ENCODE measurements at regions not wholly inside any gene's neighbourhood (a gene's known extent, or its start where the extent isn't known, plus 50 kb on each side); places are given as distances from the start of the nearest gene placed in this dataset.

DNA sequence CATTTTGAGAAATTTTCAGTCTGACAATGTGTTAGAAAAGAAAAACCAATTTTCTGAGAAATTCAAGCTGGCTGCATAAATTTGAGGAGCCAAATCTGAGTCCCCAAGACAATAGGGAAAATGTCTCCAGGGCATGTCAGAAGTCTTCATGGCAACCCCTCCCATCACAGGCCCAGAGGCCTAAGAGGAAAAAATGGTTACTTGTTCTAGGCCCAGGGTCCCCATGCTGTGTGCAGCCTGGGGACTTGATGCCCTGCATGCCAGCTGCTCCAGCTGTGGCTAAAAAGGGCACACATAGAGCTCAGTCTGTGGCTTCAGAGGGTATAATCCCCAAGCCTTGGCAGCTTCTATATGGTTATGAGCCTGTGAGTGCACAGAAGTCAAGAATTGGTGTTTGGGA is 464.6 kb downstream of the CCER1 start:
- H3K27ac ChIP-seq (ENCODE audit: low read length) = no peak overlapping the region
- H3K79me2 ChIP-seq (replicated peaks; ENCODE audit: insufficient read depth, low read length) = no peaks in the 10 kb centered on the region
- no peak overlapping the region for H2AFZ ChIP-seq (ENCODE audit: low read depth, low read length)
- H3K9me3 ChIP-seq (ENCODE audit: low read length) = no peaks in the 10 kb centered on the region
- no peak overlapping the region for H3K9ac ChIP-seq (ENCODE audit: low read length)
- no peaks in the 10 kb centered on the region for H4K20me1 ChIP-seq (ENCODE audit: insufficient read depth)
- no peaks in the 10 kb centered on the region for H3K27me3 ChIP-seq (ENCODE audit: insufficient read depth, low read depth, low read length)
- no peaks in the 10 kb centered on the region for H3K9me2 ChIP-seq (ENCODE audit: insufficient read depth, low read length)
- H3K4me2 ChIP-seq (ENCODE audit: low read length) = no peak overlapping the region
- TF ChIP-seq MXI1 (conservative IDR thresholded peaks at IDR 0.05; ENCODE audit: poor library complexity, severe bottlenecking) = no peak
- TF ChIP-seq RAD21 (conservative IDR thresholded peaks at IDR 0.05) = no peak
- no peak for TF ChIP-seq SMC3 (conservative IDR thresholded peaks at IDR 0.05; ENCODE audit: poor library complexity)
- TF ChIP-seq, protein P1, sequence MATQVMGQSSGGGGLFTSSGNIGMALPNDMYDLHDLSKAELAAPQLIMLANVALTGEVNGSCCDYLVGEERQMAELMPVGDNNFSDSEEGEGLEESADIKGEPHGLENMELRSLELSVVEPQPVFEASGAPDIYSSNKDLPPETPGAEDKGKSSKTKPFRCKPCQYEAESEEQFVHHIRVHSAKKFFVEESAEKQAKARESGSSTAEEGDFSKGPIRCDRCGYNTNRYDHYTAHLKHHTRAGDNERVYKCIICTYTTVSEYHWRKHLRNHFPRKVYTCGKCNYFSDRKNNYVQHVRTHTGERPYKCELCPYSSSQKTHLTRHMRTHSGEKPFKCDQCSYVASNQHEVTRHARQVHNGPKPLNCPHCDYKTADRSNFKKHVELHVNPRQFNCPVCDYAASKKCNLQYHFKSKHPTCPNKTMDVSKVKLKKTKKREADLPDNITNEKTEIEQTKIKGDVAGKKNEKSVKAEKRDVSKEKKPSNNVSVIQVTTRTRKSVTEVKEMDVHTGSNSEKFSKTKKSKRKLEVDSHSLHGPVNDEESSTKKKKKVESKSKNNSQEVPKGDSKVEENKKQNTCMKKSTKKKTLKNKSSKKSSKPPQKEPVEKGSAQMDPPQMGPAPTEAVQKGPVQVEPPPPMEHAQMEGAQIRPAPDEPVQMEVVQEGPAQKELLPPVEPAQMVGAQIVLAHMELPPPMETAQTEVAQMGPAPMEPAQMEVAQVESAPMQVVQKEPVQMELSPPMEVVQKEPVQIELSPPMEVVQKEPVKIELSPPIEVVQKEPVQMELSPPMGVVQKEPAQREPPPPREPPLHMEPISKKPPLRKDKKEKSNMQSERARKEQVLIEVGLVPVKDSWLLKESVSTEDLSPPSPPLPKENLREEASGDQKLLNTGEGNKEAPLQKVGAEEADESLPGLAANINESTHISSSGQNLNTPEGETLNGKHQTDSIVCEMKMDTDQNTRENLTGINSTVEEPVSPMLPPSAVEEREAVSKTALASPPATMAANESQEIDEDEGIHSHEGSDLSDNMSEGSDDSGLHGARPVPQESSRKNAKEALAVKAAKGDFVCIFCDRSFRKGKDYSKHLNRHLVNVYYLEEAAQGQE (IDR thresholded peaks at IDR 0.05; ENCODE audit: borderline replicate concordance) = no peak
- TF ChIP-seq POLR2AphosphoS5 (IDR thresholded peaks at IDR 0.05) = no peak
- no peak for TF ChIP-seq EP300 (conservative IDR thresholded peaks at IDR 0.05; ENCODE audit: poor library complexity, severe bottlenecking)
- no peak for TF ChIP-seq TAF1 (IDR thresholded peaks at IDR 0.05; ENCODE audit: low read depth)
- no peak for TF ChIP-seq EZH2 (IDR thresholded peaks at IDR 0.05; ENCODE audit: borderline replicate concordance, insufficient read depth, low read length, poor library complexity, severe bottlenecking)
- TF ChIP-seq, protein P2, sequence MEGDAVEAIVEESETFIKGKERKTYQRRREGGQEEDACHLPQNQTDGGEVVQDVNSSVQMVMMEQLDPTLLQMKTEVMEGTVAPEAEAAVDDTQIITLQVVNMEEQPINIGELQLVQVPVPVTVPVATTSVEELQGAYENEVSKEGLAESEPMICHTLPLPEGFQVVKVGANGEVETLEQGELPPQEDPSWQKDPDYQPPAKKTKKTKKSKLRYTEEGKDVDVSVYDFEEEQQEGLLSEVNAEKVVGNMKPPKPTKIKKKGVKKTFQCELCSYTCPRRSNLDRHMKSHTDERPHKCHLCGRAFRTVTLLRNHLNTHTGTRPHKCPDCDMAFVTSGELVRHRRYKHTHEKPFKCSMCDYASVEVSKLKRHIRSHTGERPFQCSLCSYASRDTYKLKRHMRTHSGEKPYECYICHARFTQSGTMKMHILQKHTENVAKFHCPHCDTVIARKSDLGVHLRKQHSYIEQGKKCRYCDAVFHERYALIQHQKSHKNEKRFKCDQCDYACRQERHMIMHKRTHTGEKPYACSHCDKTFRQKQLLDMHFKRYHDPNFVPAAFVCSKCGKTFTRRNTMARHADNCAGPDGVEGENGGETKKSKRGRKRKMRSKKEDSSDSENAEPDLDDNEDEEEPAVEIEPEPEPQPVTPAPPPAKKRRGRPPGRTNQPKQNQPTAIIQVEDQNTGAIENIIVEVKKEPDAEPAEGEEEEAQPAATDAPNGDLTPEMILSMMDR (IDR thresholded peaks at IDR 0.05; ENCODE audit: poor library complexity, severe bottlenecking) = no peak
- no peaks in the 10 kb centered on the region for H3F3A ChIP-seq (ENCODE audit: insufficient read depth, low read length, poor library complexity, severe bottlenecking)
- H3K4me3 ChIP-seq (ENCODE audit: low read length) = no peak overlapping the region
- H3K36me3 ChIP-seq (ENCODE audit: insufficient read depth, low read length) = no peaks in the 10 kb centered on the region

DNA sequence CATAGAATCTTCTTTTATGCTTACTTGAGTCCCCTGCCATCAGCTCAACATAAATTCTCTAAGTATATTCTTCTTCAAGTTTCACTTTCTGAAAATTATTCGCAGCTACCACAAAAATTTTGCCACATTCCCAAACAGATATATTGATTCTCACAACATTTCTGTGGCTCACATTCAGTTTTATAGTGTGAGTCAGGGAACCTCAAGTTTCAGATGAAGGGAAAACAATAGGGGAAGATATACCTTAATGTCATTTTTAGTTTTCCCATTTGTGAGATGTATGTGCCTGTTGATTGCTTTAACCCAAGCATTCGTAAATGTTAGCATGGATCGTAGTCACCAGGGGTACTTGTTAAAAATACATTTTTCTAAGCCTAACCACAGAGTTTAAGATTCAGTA is 465.8 kb downstream of the CCER1 start:
- Histone ChIP-seq H3F3A (ENCODE audit: insufficient read depth, low read length, poor library complexity, severe bottlenecking) (no peaks in the 10 kb centered on the region), H3K79me2 (replicated peaks; ENCODE audit: insufficient read depth, low read length) (no peaks in the 10 kb centered on the region), H3K9me3 (ENCODE audit: low read length) (no peaks in the 10 kb centered on the region), H3K4me2 (ENCODE audit: low read length) (no peak overlapping the region), H4K20me1 (ENCODE audit: insufficient read depth) (no peaks in the 10 kb centered on the region), H3K36me3 (ENCODE audit: insufficient read depth, low read length) (no peaks in the 10 kb centered on the region), H2AFZ (ENCODE audit: low read depth, low read length) (no peak overlapping the region), H3K27ac (ENCODE audit: low read length) (no peak overlapping the region), H3K27me3 (ENCODE audit: insufficient read depth, low read depth, low read length) (no peaks in the 10 kb centered on the region), H3K4me3 (ENCODE audit: low read length) (no peak overlapping the region), H3K9me2 (ENCODE audit: insufficient read depth, low read length) (no peaks in the 10 kb centered on the region), H3K9ac (ENCODE audit: low read length) (no peak overlapping the region)
- no peak for TF ChIP-seq POLR2AphosphoS5 (IDR thresholded peaks at IDR 0.05)
- TF ChIP-seq TAF1 (IDR thresholded peaks at IDR 0.05; ENCODE audit: low read depth) = no peak
- TF ChIP-seq, protein P1 (IDR thresholded peaks at IDR 0.05; ENCODE audit: borderline replicate concordance) = no peak
- no peak for TF ChIP-seq EP300 (conservative IDR thresholded peaks at IDR 0.05; ENCODE audit: poor library complexity, severe bottlenecking)
- no peak for TF ChIP-seq SMC3 (conservative IDR thresholded peaks at IDR 0.05; ENCODE audit: poor library complexity)
- no peak for TF ChIP-seq EZH2 (IDR thresholded peaks at IDR 0.05; ENCODE audit: borderline replicate concordance, insufficient read depth, low read length, poor library complexity, severe bottlenecking)
- TF ChIP-seq MXI1 (conservative IDR thresholded peaks at IDR 0.05; ENCODE audit: poor library complexity, severe bottlenecking) = no peak

Measured in neural cell (in vitro differentiated cells).